Subcutaneous abdominal adipose tissue (tissue), 5 donors: ENCODE measurements at regions not wholly inside any gene's neighbourhood (a gene's known extent, or its start where the extent isn't known, plus 50 kb on each side); places are given as distances from the start of the nearest gene placed in this dataset.
"Not testable (repeated sequence)": the region's sequence is repeated elsewhere in the genome, so short reads cannot be mapped to it uniquely, and the experiment has no call there.

ENCODE experiments used
- H3K27ac ChIP-seq: one replicate; pipeline ENCODE4 v1.7.0; 2013; ENCODE audit warnings: low read depth, mild to moderate bottlenecking, inconsistent platforms, low read length, moderate library complexity
- H3K27me3 ChIP-seq, 5 donors: one replicate each; pipeline ENCODE4 v1.7.0; 2013; ENCODE audit warnings: low read length in 5 of 5, inconsistent platforms in 1 of 5; ENCODE audit not compliant: control insufficient read depth in 5 of 5, insufficient read depth in 4 of 5
- H3K36me3 ChIP-seq, 5 donors: one replicate each; pipeline ENCODE4 v1.7.0; 2013; ENCODE audit warnings: low read length in 5 of 5; ENCODE audit not compliant: control insufficient read depth in 5 of 5, insufficient read depth in 5 of 5
- H3K4me1 ChIP-seq, 5 donors: one replicate each; pipeline ENCODE4 v1.7.0; 2013; ENCODE audit warnings: low read length in 5 of 5, mild to moderate bottlenecking in 3 of 5, moderate library complexity in 1 of 5; ENCODE audit not compliant: control insufficient read depth in 5 of 5, insufficient read depth in 5 of 5
- H3K4me3 ChIP-seq, 5 donors: one replicate each; pipeline ENCODE4 v1.7.0; 2013; ENCODE audit warnings: low read length in 5 of 5, low read depth in 1 of 5
- H3K9ac ChIP-seq, 5 donors: one replicate each; pipeline ENCODE4 v1.7.0; 2013; ENCODE audit warnings: low read length in 5 of 5, mild to moderate bottlenecking in 4 of 5, moderate library complexity in 3 of 5
- H3K9me3 ChIP-seq, 5 donors: one replicate each; pipeline ENCODE4 v1.7.0; 2013; ENCODE audit warnings: low read length in 5 of 5; ENCODE audit not compliant: control insufficient read depth in 5 of 5
- donor health status: healthy.
- donor health status: healthy.
- donor health status: healthy.
- donor health status: healthy.
- donor health status: healthy.

- not testable (repeated sequence) for H3K27ac ChIP-seq, H3K36me3 ChIP-seq, H3K4me3 ChIP-seq, H3K9ac ChIP-seq, H3K9me3 ChIP-seq
- H3K4me1 ChIP-seq, result peaks cover 0 to 16% (median 14%) of the 10 kb centered on the region in 5 donors
- peaks cover 7 to 23% (median 10%) of the 10 kb centered on the region in 5 donors for H3K27me3 ChIP-seq
These were observed 269.8 kb downstream of the CGGBP1 start for GRCh38 chr3:87789049-87789448.

GRCh38 chr3:87788516-87788915 lies 270.3 kb downstream of the CGGBP1 start:
- Histone ChIP-seq H3K36me3 (no peaks in the 10 kb centered on the region), H3K9ac (no peak overlapping the region), H3K4me3 (no peak overlapping the region), H3K4me1 (peaks cover 0 to 16% (median 13%) of the 10 kb centered on the region in 5 donors), H3K27me3 (peaks cover 7 to 20% (median 9%) of the 10 kb centered on the region in 5 donors), H3K27ac (no peak overlapping the region), H3K9me3 (no peaks in the 10 kb centered on the region)

- H3K4me3 ChIP-seq, result no peak overlapping the region
- H3K9me3 ChIP-seq, result no peaks in the 10 kb centered on the region
- H3K9ac ChIP-seq, result no peak overlapping the region
- H3K27ac ChIP-seq, result no peak overlapping the region
- H3K4me1 ChIP-seq, result no peaks in the 10 kb centered on the region
- no peaks in the 10 kb centered on the region for H3K36me3 ChIP-seq
- H3K27me3 ChIP-seq, result no peaks in the 10 kb centered on the region
These were observed 278.0 kb downstream of the CGGBP1 start for GRCh38 chr3:87780811-87781210.

- H3K27ac ChIP-seq, result no peak overlapping the region
- H3K9me3 ChIP-seq, result no peaks in the 10 kb centered on the region
- no peak overlapping the region for H3K4me3 ChIP-seq
- no peaks in the 10 kb centered on the region for H3K27me3 ChIP-seq
- no peaks in the 10 kb centered on the region for H3K4me1 ChIP-seq
- H3K36me3 ChIP-seq, result no peaks in the 10 kb centered on the region
- no peak overlapping the region for H3K9ac ChIP-seq
These were observed 279.9 kb downstream of the CGGBP1 start for GRCh38 chr3:87778876-87779275.

- Histone ChIP-seq H3K36me3 (no peaks in the 10 kb centered on the region), H3K27ac (no peak overlapping the region), H3K27me3 (no peaks in the 10 kb centered on the region)
These were observed 287.2 kb downstream of the CGGBP1 start for GRCh38 chr3:87771337-87772192.

GRCh38 chr3:87766721-87767120 lies 292.1 kb downstream of the CGGBP1 start:
- no peaks in the 10 kb centered on the region for H3K4me1 ChIP-seq
- no peak overlapping the region for H3K4me3 ChIP-seq
- H3K36me3 ChIP-seq, result no peaks in the 10 kb centered on the region
- H3K9me3 ChIP-seq, result peaks cover 0 to 2% (median 0%) of the 10 kb centered on the region in 5 donors
- H3K27me3 ChIP-seq, result no peaks in the 10 kb centered on the region
- H3K27ac ChIP-seq, result no peak overlapping the region
- H3K9ac ChIP-seq, result no peak overlapping the region

More at GRCh38 chr3:87771337-87772192, 287.2 kb downstream of the CGGBP1 start:
- Histone ChIP-seq H3K9me3 (no peaks in the 10 kb centered on the region), H3K9ac (no peak overlapping the region), H3K4me1 (no peaks in the 10 kb centered on the region), H3K4me3 (no peak overlapping the region)

GRCh38 chr3:87765256-87765655 lies 293.5 kb downstream of the CGGBP1 start:
- Histone ChIP-seq H3K27ac (no peak overlapping the region), H3K9ac (no peak overlapping the region), H3K36me3 (no peaks in the 10 kb centered on the region)

GRCh38 chr3:87761795-87762194 lies 297.0 kb downstream of the CGGBP1 start:
- no peaks in the 10 kb centered on the region for H3K27me3 ChIP-seq
- no peak overlapping the region for H3K4me3 ChIP-seq
- no peaks in the 10 kb centered on the region for H3K4me1 ChIP-seq
- no peak overlapping the region for H3K27ac ChIP-seq
- H3K9ac ChIP-seq, result no peak overlapping the region
- H3K9me3 ChIP-seq, result peaks cover 0 to 4% (median 0%) of the 10 kb centered on the region in 5 donors
- H3K36me3 ChIP-seq, result no peaks in the 10 kb centered on the region

More at GRCh38 chr3:87765256-87765655, 293.5 kb downstream of the CGGBP1 start:
- Histone ChIP-seq H3K27me3 (no peaks in the 10 kb centered on the region), H3K4me3 (no peak overlapping the region), H3K9me3 (peaks cover 0 to 4% (median 0%) of the 10 kb centered on the region in 5 donors), H3K4me1 (no peaks in the 10 kb centered on the region)

- Histone ChIP-seq H3K27ac (no peak overlapping the region), H3K27me3 (no peaks in the 10 kb centered on the region), H3K4me3 (no peak overlapping the region), H3K36me3 (no peaks in the 10 kb centered on the region), H3K9ac (no peak overlapping the region), H3K4me1 (no peaks in the 10 kb centered on the region), H3K9me3 (peaks cover 0 to 4% (median 0%) of the 10 kb centered on the region in 5 donors)
These were observed 297.5 kb downstream of the CGGBP1 start for GRCh38 chr3:87761341-87761740.

- peaks cover 0 to 6% (median 1%) of the 10 kb centered on the region in 5 donors for H3K9me3 ChIP-seq
- H3K36me3 ChIP-seq, result no peaks in the 10 kb centered on the region
- H3K9ac ChIP-seq, result no peak overlapping the region
- no peaks in the 10 kb centered on the region for H3K4me1 ChIP-seq
- H3K27ac ChIP-seq, result no peak overlapping the region
- H3K27me3 ChIP-seq, result no peaks in the 10 kb centered on the region
- no peak overlapping the region for H3K4me3 ChIP-seq
These were observed 302.2 kb downstream of the CGGBP1 start for GRCh38 chr3:87756616-87757015.
